ENCODE measurements at regions not wholly inside any gene's neighbourhood (a gene's known extent, or its start where the extent isn't known, plus 50 kb on each side); places are given as distances from the start of the nearest gene placed in this dataset.
A peak's percentile ranks its signal among the peaks of the same experiment; 100 is the strongest.

DNA sequence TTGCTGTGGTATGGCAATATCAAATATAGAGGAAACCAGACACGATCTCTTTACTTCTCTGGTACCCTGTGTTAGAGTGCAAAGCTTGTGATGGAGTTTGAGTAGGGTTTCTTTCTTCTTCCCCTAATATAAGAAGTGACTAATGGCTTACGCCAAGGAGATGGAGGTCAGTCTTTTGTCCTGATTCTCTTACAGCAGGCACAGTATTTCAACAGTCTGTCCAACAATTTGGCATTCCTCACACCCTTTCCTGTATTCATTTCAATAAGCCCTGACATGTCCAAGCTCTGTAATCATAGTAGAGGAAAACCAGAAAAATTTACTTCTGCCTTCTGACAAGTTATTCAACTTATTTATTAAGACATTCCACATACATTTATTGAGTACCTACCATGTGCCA, 546.2 kb downstream of the TMEM135 start:
- intact Hi-C loops (cut with micrococcal nuclease): no loop called here
- TF ChIP-seq, protein P1, sequence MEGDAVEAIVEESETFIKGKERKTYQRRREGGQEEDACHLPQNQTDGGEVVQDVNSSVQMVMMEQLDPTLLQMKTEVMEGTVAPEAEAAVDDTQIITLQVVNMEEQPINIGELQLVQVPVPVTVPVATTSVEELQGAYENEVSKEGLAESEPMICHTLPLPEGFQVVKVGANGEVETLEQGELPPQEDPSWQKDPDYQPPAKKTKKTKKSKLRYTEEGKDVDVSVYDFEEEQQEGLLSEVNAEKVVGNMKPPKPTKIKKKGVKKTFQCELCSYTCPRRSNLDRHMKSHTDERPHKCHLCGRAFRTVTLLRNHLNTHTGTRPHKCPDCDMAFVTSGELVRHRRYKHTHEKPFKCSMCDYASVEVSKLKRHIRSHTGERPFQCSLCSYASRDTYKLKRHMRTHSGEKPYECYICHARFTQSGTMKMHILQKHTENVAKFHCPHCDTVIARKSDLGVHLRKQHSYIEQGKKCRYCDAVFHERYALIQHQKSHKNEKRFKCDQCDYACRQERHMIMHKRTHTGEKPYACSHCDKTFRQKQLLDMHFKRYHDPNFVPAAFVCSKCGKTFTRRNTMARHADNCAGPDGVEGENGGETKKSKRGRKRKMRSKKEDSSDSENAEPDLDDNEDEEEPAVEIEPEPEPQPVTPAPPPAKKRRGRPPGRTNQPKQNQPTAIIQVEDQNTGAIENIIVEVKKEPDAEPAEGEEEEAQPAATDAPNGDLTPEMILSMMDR (IDR thresholded peaks at IDR 0.05; ENCODE audit: unreplicated experiment): no peak
- Mint-ChIP-seq H3K27ac (ENCODE audit: low read depth, unreplicated experiment) (peak overlapping the region; percentile 95), H3K27me3 (ENCODE audit: insufficient read depth, unreplicated experiment) (no peaks in the 10 kb centered on the region), H3K36me3 (ENCODE audit: insufficient read depth, unreplicated experiment) (no peaks in the 10 kb centered on the region), H3K9me3 (ENCODE audit: unreplicated experiment) (no peaks in the 10 kb centered on the region), H3K4me1 (ENCODE audit: insufficient read depth, unreplicated experiment) (peaks cover 19% of the 10 kb centered on the region), H3K4me3 (ENCODE audit: unreplicated experiment) (no peak overlapping the region)
- DNase-seq (ENCODE audit: unreplicated experiment): peak; percentile 52
- CTCF ChIA-PET: interaction anchor here (0.6 to 1.2 kb wide), 5 partner anchors 13 to 1227 kb away, joined by 3 to 9 read pairs (median 3); no protein-coding TSS in a partner anchor
- TSS peak; percentile 62 for BruUV-seq (replicated peaks)
- POLR2A ChIA-PET: interaction anchor here (0.8 to 1.7 kb wide), 3 partner anchors 11 to 41 kb away, joined by 3 to 9 read pairs (median 4); no protein-coding TSS in a partner anchor

GRCh38 chr11:87575088-87575487, 537.4 kb downstream of the TMEM135 start:
- TF ChIP-seq, protein P1 (IDR thresholded peaks at IDR 0.05; ENCODE audit: unreplicated experiment): no peak
- intact Hi-C loops (cut with micrococcal nuclease): no loop called here
- no peak overlapping the region for H3K4me3 Mint-ChIP-seq (ENCODE audit: unreplicated experiment)
- no peak overlapping the region for H3K27ac Mint-ChIP-seq (ENCODE audit: low read depth, unreplicated experiment)
- H3K27me3 Mint-ChIP-seq (ENCODE audit: insufficient read depth, unreplicated experiment): no peaks in the 10 kb centered on the region
- no TSS peak for BruUV-seq (replicated peaks)
- no peaks in the 10 kb centered on the region for H3K36me3 Mint-ChIP-seq (ENCODE audit: insufficient read depth, unreplicated experiment)
- ChIA-PET POLR2A (no interaction called here), CTCF (interaction anchor here (0.8 kb wide), 1 partner anchor 148 kb away, joined by 4 read pairs; no protein-coding TSS in a partner anchor)
- no peaks in the 10 kb centered on the region for H3K9me3 Mint-ChIP-seq (ENCODE audit: unreplicated experiment)
- no peaks in the 10 kb centered on the region for H3K4me1 Mint-ChIP-seq (ENCODE audit: insufficient read depth, unreplicated experiment)
- no peak for DNase-seq (ENCODE audit: unreplicated experiment)

GRCh38 chr11:87574193-87574592, 536.5 kb downstream of the TMEM135 start:
- Mint-ChIP-seq H3K4me3 (ENCODE audit: unreplicated experiment) (no peak overlapping the region), H3K27me3 (ENCODE audit: insufficient read depth, unreplicated experiment) (no peaks in the 10 kb centered on the region), H3K9me3 (ENCODE audit: unreplicated experiment) (no peaks in the 10 kb centered on the region), H3K36me3 (ENCODE audit: insufficient read depth, unreplicated experiment) (no peaks in the 10 kb centered on the region), H3K27ac (ENCODE audit: low read depth, unreplicated experiment) (no peak overlapping the region), H3K4me1 (ENCODE audit: insufficient read depth, unreplicated experiment) (no peaks in the 10 kb centered on the region)
- intact Hi-C loops (cut with micrococcal nuclease): no loop called here
- TF ChIP-seq, protein P1 (IDR thresholded peaks at IDR 0.05; ENCODE audit: unreplicated experiment): no peak
- CTCF ChIA-PET: no interaction called here
- DNase-seq (ENCODE audit: unreplicated experiment): no peak
- POLR2A ChIA-PET: interaction anchor here (0.6 kb wide), 1 partner anchor 9 kb away, joined by 3 read pairs; no protein-coding TSS in a partner anchor
- BruUV-seq (replicated peaks): no TSS peak

DNA sequence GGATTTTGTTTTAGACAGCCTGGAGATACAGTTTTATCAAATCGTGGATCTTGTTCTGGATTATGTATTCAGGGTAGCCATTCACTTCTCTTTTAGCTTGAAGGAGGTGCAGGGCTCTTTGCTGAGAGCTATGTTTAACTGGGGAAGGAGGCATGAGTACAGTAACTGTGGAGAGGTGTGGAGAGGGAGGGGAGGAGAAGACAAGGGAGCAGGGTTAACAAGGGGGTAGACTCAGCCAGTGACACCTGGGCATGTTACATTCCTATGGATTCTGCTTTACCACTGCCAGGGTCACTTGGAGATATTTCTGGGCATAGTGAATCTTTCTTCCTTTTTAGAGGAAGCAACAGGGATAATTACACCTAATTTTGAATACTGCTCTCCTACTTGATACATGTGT, 536.0 kb downstream of the TMEM135 start:
- Mint-ChIP-seq H3K4me3 (ENCODE audit: unreplicated experiment) (no peak overlapping the region), H3K9me3 (ENCODE audit: unreplicated experiment) (no peaks in the 10 kb centered on the region), H3K27ac (ENCODE audit: low read depth, unreplicated experiment) (no peak overlapping the region), H3K4me1 (ENCODE audit: insufficient read depth, unreplicated experiment) (no peaks in the 10 kb centered on the region), H3K36me3 (ENCODE audit: insufficient read depth, unreplicated experiment) (no peaks in the 10 kb centered on the region), H3K27me3 (ENCODE audit: insufficient read depth, unreplicated experiment) (no peaks in the 10 kb centered on the region)
- POLR2A ChIA-PET: no interaction called here
- TF ChIP-seq, protein P1 (IDR thresholded peaks at IDR 0.05; ENCODE audit: unreplicated experiment): no peak
- CTCF ChIA-PET: interaction anchor here (1.0 kb wide), 1 partner anchor 220 kb away, joined by 3 read pairs; no protein-coding TSS in a partner anchor
- no peak for DNase-seq (ENCODE audit: unreplicated experiment)
- BruUV-seq (replicated peaks): no TSS peak
- intact Hi-C loops (cut with micrococcal nuclease): no loop called here

All from MCF 10A (cell line).